ENCODE measurements at regions not wholly inside any gene's neighbourhood (a gene's known extent, or its start where the extent isn't known, plus 50 kb on each side); places are given as distances from the start of the nearest gene placed in this dataset.

DNA sequence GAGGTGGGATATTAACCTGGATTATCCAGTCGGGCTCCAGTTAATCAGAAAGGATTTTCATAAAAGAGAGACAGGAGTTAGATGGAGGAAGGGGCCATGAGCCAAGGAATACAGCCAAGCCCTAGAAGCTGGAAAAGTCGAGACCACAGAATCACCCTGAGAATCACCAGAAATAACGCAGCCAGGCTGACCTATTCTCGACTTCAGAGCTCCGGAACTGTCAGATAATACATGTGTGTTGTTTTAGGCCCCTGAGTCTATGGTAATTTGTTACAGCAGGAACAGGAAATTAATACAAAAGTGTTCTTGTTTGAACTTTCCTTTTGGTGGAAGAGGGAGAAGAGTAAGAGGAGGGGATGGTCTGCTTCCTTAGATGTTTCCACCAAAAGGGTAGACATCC lies 208.1 kb downstream of the JCAD start:
- Histone ChIP-seq H3K36me3 (ENCODE audit: control insufficient read depth in 4 of 4, insufficient read depth in 3 of 4, low read depth in 1 of 4, low read length in 3 of 4) (no peaks in the 10 kb centered on the region), H3K4me1 (ENCODE audit: control insufficient read depth in 4 of 4, insufficient read depth in 4 of 4, low read length in 3 of 4) (peaks cover 0 to 24% (median 13%) of the 10 kb centered on the region in 4 donors), H3K9me3 (ENCODE audit: control insufficient read depth in 4 of 4, low read length in 3 of 4) (no peaks in the 10 kb centered on the region), H3K27ac (ENCODE audit: low read depth in 1 of 2, low read length in 2 of 2) (no peak overlapping the region), H3K9ac (ENCODE audit: low read depth in 1 of 2, low read length in 2 of 2) (no peak overlapping the region), H3K27me3 (ENCODE audit: control insufficient read depth in 4 of 4, insufficient read depth in 4 of 4, low read length in 3 of 4) (no peaks in the 10 kb centered on the region), H3K4me3 (ENCODE audit: low read depth in 1 of 3, low read length in 3 of 3) (no peak overlapping the region)
- 85% methylated on average over 5 of the region's 5 CpGs for WGBS
- TF ChIP-seq FOXA1 (IDR thresholded peaks at IDR 0.05) (no peak), FOXA2 (IDR thresholded peaks at IDR 0.05) (no peak), RXRA (IDR thresholded peaks at IDR 0.05) (no peak), HNF4G (IDR thresholded peaks at IDR 0.05) (no peak), ZBTB33 (IDR thresholded peaks at IDR 0.05) (no peak), JUND (IDR thresholded peaks at IDR 0.05) (no peak), YY1 (IDR thresholded peaks at IDR 0.05) (no peak), TAF1 (conservative IDR thresholded peaks at IDR 0.05) (no peak), CTCF (IDR thresholded peaks at IDR 0.05; ENCODE audit: low read depth, low read length, missing input control) (no peak)
- no peak for DNase-seq (ENCODE audit: low spot score)

DNA sequence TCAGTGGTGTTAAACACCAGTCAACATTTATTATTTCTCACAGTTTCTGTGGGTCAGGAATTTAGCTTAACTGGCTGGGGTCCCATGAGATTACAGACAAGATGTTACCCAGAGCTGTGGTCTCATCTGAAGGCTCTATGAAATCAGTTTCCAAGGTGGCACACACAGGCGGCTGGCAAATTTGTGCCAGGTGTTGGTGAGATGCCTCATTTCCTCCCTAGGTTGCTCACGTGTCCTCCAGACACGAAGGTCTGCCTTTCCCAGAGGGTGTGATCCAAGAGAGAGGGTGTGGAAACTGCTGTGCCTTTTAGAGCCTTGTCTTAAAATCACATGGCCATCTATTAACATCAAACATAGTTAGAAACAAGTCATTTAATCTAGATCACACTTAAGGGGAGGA lies 209.0 kb downstream of the JCAD start:
- peaks cover 0 to 24% (median 13%) of the 10 kb centered on the region in 4 donors for H3K4me1 ChIP-seq (ENCODE audit: control insufficient read depth in 4 of 4, insufficient read depth in 4 of 4, low read length in 3 of 4)
- no peak overlapping the region for H3K4me3 ChIP-seq (ENCODE audit: low read depth in 1 of 3, low read length in 3 of 3)
- DNase-seq (ENCODE audit: low spot score) = no peak
- no peaks in the 10 kb centered on the region for H3K9me3 ChIP-seq (ENCODE audit: control insufficient read depth in 4 of 4, low read length in 3 of 4)
- no peak overlapping the region for H3K27ac ChIP-seq (ENCODE audit: low read depth in 1 of 2, low read length in 2 of 2)
- no peaks in the 10 kb centered on the region for H3K36me3 ChIP-seq (ENCODE audit: control insufficient read depth in 4 of 4, insufficient read depth in 3 of 4, low read depth in 1 of 4, low read length in 3 of 4)
- H3K9ac ChIP-seq (ENCODE audit: low read depth in 1 of 2, low read length in 2 of 2) = no peak overlapping the region
- H3K27me3 ChIP-seq (ENCODE audit: control insufficient read depth in 4 of 4, insufficient read depth in 4 of 4, low read length in 3 of 4) = no peaks in the 10 kb centered on the region
- no peak for TF ChIP-seq RXRA (IDR thresholded peaks at IDR 0.05)
- 86% methylated on average over 3 of the region's 3 CpGs for WGBS

GRCh38 chr10:29849886-29850285 lies 209.5 kb downstream of the JCAD start:
- H3K36me3 ChIP-seq (ENCODE audit: control insufficient read depth in 4 of 4, insufficient read depth in 3 of 4, low read depth in 1 of 4, low read length in 3 of 4) = no peaks in the 10 kb centered on the region
- DNase-seq (ENCODE audit: low spot score) = no peak
- 84% methylated on average over 3 of the region's 3 CpGs for WGBS
- H3K27me3 ChIP-seq (ENCODE audit: control insufficient read depth in 4 of 4, insufficient read depth in 4 of 4, low read length in 3 of 4) = no peaks in the 10 kb centered on the region
- H3K27ac ChIP-seq (ENCODE audit: low read depth in 1 of 2, low read length in 2 of 2) = peak overlapping the region in 1 of 2 donors; percentile 40
- H3K4me3 ChIP-seq (ENCODE audit: low read depth in 1 of 3, low read length in 3 of 3) = no peak overlapping the region
- TF ChIP-seq ATF3 (IDR thresholded peaks at IDR 0.05) (no peak), HNF4A (conservative IDR thresholded peaks at IDR 0.05) (no peak), YY1 (IDR thresholded peaks at IDR 0.05) (no peak), TAF1 (conservative IDR thresholded peaks at IDR 0.05) (no peak), EGR1 (IDR thresholded peaks at IDR 0.05; ENCODE audit: low read depth in 2 of 2) (no peak), HNF4G (IDR thresholded peaks at IDR 0.05) (no peak), FOXA1 (IDR thresholded peaks at IDR 0.05) (no peak), ZBTB33 (IDR thresholded peaks at IDR 0.05) (no peak)
- no peaks in the 10 kb centered on the region for H3K9me3 ChIP-seq (ENCODE audit: control insufficient read depth in 4 of 4, low read length in 3 of 4)
- no peak overlapping the region for H3K9ac ChIP-seq (ENCODE audit: low read depth in 1 of 2, low read length in 2 of 2)
- H3K4me1 ChIP-seq (ENCODE audit: control insufficient read depth in 4 of 4, insufficient read depth in 4 of 4, low read length in 3 of 4) = peaks cover 0 to 21% (median 13%) of the 10 kb centered on the region in 4 donors
